Coronary artery (tissue), 2 donors: ENCODE measurements at regions not wholly inside any gene's neighbourhood (a gene's known extent, or its start where the extent isn't known, plus 50 kb on each side); places are given as distances from the start of the nearest gene placed in this dataset.

ENCODE experiments used
- DNase-seq: peaks from one replicate; pipeline ENCODE4 v3.0.0-alpha.2; 2017; ENCODE audit warnings: low spot score
- H3K27ac ChIP-seq, 2 donors: fragments of 200-600 bp; sonication (generic); one replicate each; pipeline ENCODE4 v1.5.1; 2016 to 2019
- H3K4me3 ChIP-seq: fragments of 200-600 bp; sonication (generic); 2 replicates; pipeline ENCODE4 v1.5.1; 2016; ENCODE audit warnings: mild to moderate bottlenecking, moderate library complexity
- TF ChIP-seq, protein P1 (sequence below): fragments of 200-600 bp; sonication (generic); IDR thresholded peaks from one replicate; pipeline ENCODE4 v1.5.1; 2019; ENCODE audit warnings: antibody characterized with exemption

DNA sequence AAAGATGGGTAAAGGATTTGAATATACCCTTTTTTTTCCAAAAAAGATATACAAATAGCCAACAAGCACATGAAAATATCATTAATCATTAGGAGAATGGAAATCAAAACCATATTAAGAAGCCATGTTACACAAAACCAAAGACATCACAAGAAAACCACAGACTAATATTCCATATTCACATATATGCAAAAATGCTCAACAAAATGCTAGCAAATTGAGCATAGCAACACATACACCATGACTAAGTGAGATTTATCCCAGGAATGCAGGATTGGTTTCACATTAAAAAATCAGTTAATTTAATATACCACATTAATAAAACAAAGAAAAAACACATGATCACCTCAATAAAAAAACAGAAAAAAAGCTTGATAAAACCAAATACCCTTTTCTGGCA, 84.7 kb upstream of the LMNTD1 start:
- TF ChIP-seq, protein P1, sequence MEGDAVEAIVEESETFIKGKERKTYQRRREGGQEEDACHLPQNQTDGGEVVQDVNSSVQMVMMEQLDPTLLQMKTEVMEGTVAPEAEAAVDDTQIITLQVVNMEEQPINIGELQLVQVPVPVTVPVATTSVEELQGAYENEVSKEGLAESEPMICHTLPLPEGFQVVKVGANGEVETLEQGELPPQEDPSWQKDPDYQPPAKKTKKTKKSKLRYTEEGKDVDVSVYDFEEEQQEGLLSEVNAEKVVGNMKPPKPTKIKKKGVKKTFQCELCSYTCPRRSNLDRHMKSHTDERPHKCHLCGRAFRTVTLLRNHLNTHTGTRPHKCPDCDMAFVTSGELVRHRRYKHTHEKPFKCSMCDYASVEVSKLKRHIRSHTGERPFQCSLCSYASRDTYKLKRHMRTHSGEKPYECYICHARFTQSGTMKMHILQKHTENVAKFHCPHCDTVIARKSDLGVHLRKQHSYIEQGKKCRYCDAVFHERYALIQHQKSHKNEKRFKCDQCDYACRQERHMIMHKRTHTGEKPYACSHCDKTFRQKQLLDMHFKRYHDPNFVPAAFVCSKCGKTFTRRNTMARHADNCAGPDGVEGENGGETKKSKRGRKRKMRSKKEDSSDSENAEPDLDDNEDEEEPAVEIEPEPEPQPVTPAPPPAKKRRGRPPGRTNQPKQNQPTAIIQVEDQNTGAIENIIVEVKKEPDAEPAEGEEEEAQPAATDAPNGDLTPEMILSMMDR: no peak
- no peak overlapping the region for H3K4me3 ChIP-seq
- DNase-seq: no peak
- H3K27ac ChIP-seq: no peak overlapping the region

DNA sequence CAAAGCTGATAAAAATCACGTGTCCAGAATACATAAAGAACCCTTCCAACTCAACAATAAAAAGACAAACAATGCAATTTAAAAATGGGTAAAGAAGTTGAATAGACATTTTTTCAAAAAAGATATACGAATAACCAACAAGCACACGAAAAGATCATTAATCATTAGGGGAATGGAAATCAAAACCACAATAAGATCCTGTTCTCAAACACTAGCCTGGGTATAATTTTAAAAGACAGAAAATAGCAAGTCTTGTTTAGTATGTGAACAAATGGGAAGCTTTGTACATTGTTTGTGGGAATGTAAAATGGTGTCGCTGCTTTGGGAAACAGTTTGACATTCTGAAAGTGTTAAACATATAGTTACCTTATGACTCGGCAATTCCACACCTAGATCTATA, 86.3 kb upstream of the LMNTD1 start:
- Histone ChIP-seq H3K27ac (no peak overlapping the region), H3K4me3 (no peak overlapping the region)
- no peak for DNase-seq
- TF ChIP-seq, protein P1: no peak

DNA sequence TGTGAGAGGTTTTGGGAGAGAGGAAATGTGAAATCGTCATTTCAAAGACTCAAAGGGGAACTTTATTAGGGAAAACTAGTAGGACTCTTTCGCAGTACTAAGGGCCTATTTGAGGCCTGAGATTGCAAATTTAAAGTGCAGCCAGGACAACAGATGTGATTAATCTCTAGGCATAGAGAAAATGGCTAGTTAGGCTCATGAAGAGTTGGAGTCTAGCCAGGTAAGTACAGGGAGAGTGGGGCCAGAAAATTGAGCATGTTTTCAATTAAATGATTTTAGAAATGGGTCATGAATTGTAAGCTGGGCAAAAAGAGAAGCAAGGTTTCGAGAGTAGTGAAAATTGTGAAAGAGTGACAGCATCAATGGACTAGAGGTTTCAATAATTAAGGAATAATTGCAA, 91.9 kb upstream of the LMNTD1 start:
- no peak overlapping the region for H3K27ac ChIP-seq
- TF ChIP-seq, protein P1: no peak
- H3K4me3 ChIP-seq: no peak overlapping the region
- DNase-seq: no peak

DNA sequence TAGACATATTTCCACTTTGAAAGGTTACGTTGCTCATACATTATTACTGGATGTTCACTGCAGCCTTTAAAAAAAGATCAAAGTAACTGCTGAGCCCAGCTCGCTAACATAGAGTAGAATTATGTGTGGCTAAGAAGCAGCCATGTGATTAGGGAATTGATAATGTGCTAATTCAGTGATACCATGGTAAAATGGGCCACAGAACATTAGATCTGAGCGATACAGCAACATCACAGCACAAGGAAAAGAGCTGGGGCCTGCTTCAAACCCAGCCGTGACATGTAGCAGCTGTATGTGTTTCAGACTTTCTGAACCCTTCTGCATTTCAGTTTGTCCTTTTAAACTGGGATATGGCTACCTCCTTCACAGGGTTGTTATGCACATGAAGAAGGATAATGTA, 92.3 kb upstream of the LMNTD1 start:
- no peak for DNase-seq
- Histone ChIP-seq H3K4me3 (no peak overlapping the region), H3K27ac (no peak overlapping the region)
- TF ChIP-seq, protein P1: no peak

DNA sequence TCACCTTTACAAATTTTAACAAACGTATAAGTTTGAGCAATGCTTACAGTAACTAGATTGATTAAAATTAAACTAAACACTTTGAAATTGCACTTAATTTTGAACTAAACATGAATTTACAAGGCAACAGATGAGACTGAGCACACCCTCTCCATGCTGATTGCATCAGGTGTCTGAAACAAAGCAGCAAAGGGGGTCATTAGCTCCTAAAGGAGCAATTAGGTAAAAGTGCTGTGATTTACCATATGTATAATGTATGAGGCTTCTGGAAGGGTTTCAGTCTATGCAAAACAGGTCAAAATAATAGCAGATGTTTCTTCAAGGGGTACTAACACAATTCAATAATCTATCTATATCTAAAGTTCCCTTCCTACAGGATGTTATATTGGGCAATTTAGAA, 98.8 kb upstream of the LMNTD1 start:
- no peak overlapping the region for H3K4me3 ChIP-seq
- TF ChIP-seq, protein P1: no peak
- no peak for DNase-seq
- no peak overlapping the region for H3K27ac ChIP-seq

DNA sequence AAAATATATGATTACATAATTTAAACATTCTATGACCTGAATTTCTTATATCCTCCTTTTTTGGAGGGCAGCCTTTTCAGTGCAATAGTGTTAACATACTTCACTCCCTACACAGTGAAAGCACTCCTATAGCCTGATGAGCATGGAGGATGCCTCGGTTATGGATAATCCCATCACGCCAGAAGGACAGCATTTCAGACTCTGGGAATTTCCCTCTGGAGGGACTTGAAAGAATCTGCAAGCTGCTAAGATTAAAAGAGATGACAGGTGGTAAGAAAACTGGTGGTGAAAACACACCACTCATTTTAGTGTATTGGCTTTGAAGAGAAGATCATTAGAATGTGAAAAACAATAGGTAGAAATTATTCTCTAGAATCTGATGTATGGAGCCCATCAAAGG, 99.3 kb upstream of the LMNTD1 start:
- no peak overlapping the region for H3K27ac ChIP-seq
- TF ChIP-seq, protein P1: no peak
- no peak overlapping the region for H3K4me3 ChIP-seq
- no peak for DNase-seq

DNA sequence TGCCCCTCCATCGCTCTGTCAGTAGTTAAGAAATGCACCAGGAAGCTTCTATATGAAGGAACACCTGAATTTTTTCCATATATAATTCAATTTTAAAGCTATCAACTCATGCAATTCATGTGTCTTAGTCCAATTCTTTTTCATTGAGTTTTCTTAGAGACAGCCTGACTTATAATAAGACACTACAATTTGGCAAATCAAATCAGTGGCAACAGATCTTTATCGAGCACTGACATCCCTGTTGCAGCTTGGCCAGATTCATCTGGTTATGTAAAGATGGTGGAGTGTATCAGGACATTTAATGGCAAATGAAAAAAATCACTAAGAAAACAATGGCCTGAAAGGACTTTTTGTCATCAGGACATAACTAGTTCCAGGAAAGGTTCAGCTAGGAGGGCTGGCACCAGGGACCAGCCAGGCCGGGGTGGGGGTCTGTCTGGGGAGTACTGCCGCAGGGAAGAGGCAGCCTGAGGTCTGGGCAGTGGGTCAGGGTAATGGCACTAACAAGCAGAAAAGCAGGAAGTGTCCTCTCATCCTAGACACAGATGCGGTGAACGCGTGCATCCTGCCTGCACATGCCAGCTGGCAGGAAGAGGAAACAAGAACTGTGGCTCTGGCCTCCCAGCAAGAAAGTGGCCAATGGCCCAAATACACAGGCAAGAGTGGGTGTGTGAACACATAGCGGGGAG, 100.5 kb upstream of the LMNTD1 start:
- H3K27ac ChIP-seq: no peak overlapping the region
- no peak for DNase-seq
- TF ChIP-seq, protein P1: no peak
- H3K4me3 ChIP-seq: no peak overlapping the region
